Gastroesophageal sphincter (tissue), 4 donors: ENCODE measurements at regions not wholly inside any gene's neighbourhood (a gene's known extent, or its start where the extent isn't known, plus 50 kb on each side); places are given as distances from the start of the nearest gene placed in this dataset.

ENCODE experiments used
- ATAC-seq: fragments of 150-250 bp; one replicate; pipeline ENCODE4 v1.9.1; 2016; ENCODE audit warnings: mild to moderate bottlenecking, moderate library complexity
- H3K27ac ChIP-seq, 4 donors: fragments of 200-600 bp; sonication (generic) in 3 of 4; 1 replicate in 3 of 4; 2 replicates in 1 of 4; pipeline ENCODE4 v1.5.1; 2016 to 2019
- H3K27me3 ChIP-seq: fragments of 200-600 bp; sonication (generic); one replicate; pipeline ENCODE4 v1.5.1; 2019
- H3K36me3 ChIP-seq, 2 donors: fragments of 200-600 bp; sonication (generic); one replicate each; pipeline ENCODE4 v1.5.1; 2019; ENCODE audit warnings: control low read depth in 1 of 2
- H3K4me1 ChIP-seq, 3 donors: fragments of 200-600 bp; sonication (generic); 1 replicate in 2 of 3; 2 replicates in 1 of 3; pipeline ENCODE4 v1.5.1; 2016 to 2019; ENCODE audit warnings: control low read depth in 2 of 3
- H3K4me3 ChIP-seq, 2 donors: fragments of 200-600 bp; sonication (generic); one replicate each; pipeline ENCODE4 v1.5.1; 2019; ENCODE audit warnings: mild to moderate bottlenecking in 1 of 2, moderate library complexity in 1 of 2
- H3K9me3 ChIP-seq, 3 donors: fragments of 200-600 bp; sonication (generic); one replicate each; pipeline ENCODE4 v1.5.1; 2017 to 2019; ENCODE audit warnings: control low read depth in 2 of 3
- EP300 ChIP-seq: sonication (generic); formaldehyde crosslinking; IDR thresholded peaks from one replicate; pipeline ENCODE4 v1.6.1; 2017; ENCODE audit warnings: antibody characterized with exemption, mild to moderate bottlenecking
- POLR2A ChIP-seq, 2 donors: fragments of 450-650 bp; IDR thresholded peaks; one replicate each; pipeline ENCODE4 v1.6.1; 2017; ENCODE audit warnings: antibody characterized with exemption in 2 of 2, mild to moderate bottlenecking in 2 of 2, moderate library complexity in 1 of 2
- POLR2AphosphoS5 ChIP-seq: sonication (generic); formaldehyde crosslinking; IDR thresholded peaks from one replicate; pipeline ENCODE4 v1.6.1; 2017; ENCODE audit warnings: antibody characterized with exemption
- WGBS, 2 donors: methylation state at CpG; one replicate each; pipeline ENCODE4 v1.1.5; 2018; ENCODE audit warnings: low coverage in 1 of 2; 5-methylcytosine and 5-hydroxymethylcytosine counted together
- TF ChIP-seq, protein P1 (sequence below), 4 experiments: fragments of 200-600 bp in 2 of 4; fragments of 450-650 bp in 2 of 4; sonication (generic) in 1 of 4; IDR thresholded peaks; one replicate each; pipeline ENCODE4 v1.5.1; 2017 to 2019; ENCODE audit warnings: antibody characterized with exemption in 4 of 4, mild to moderate bottlenecking in 2 of 4, moderate library complexity in 2 of 4

DNA sequence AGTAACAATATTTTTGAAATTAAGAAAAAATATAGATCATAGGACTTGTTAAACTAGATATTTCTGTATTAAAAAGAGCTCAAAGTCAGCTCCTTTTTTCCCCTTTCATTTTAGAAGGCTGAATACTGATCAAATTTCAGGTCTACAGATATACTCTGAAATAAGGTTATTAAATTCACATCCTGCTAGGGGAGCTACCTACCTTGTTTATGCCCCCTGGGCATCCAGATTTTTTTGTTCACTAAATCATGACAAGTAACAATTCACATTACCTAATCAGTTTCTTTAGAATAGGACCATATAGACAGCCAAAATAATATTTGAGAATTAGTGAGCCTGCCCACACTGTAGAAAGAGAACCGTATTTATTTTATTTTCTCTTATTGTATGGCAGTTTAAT, 276.2 kb downstream of the USP25 start:
- H3K4me1 ChIP-seq, result no peaks in the 10 kb centered on the region
- ATAC-seq, result no peak
- no peak overlapping the region for H3K27ac ChIP-seq
- H3K27me3 ChIP-seq, result no peaks in the 10 kb centered on the region
- no peak overlapping the region for H3K4me3 ChIP-seq
- WGBS, 2 donors, result 89 to 94% methylated on average over 1 of the region's 1 CpG
- no peaks in the 10 kb centered on the region for H3K36me3 ChIP-seq
- TF ChIP-seq POLR2A (IDR thresholded peaks at IDR 0.05), result no peak
- TF ChIP-seq, protein P1, sequence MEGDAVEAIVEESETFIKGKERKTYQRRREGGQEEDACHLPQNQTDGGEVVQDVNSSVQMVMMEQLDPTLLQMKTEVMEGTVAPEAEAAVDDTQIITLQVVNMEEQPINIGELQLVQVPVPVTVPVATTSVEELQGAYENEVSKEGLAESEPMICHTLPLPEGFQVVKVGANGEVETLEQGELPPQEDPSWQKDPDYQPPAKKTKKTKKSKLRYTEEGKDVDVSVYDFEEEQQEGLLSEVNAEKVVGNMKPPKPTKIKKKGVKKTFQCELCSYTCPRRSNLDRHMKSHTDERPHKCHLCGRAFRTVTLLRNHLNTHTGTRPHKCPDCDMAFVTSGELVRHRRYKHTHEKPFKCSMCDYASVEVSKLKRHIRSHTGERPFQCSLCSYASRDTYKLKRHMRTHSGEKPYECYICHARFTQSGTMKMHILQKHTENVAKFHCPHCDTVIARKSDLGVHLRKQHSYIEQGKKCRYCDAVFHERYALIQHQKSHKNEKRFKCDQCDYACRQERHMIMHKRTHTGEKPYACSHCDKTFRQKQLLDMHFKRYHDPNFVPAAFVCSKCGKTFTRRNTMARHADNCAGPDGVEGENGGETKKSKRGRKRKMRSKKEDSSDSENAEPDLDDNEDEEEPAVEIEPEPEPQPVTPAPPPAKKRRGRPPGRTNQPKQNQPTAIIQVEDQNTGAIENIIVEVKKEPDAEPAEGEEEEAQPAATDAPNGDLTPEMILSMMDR (IDR thresholded peaks at IDR 0.05), result no peak
- TF ChIP-seq POLR2AphosphoS5, result no peak
- TF ChIP-seq EP300, result no peak
- H3K9me3 ChIP-seq, result peaks cover 0 to 7% (median 0%) of the 10 kb centered on the region in 3 donors

DNA sequence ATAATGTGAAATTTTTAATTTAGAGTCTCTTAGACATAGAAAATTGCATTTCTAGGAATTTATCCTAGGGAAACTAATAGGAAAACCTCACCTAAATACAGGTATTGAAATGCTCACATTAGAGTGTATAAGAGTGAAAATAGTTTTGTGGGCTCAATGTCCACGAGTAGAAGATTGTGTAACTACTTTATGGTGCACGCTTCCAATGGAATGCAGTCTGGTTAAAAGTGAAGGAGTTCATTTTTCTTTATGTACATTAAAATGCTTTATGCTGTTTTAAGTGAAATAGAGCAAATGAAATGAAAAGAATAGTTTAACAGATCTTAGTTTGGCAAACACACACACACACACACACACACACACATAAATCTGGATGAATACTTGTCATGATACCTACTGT, 278.2 kb downstream of the USP25 start:
- no peak overlapping the region for H3K27ac ChIP-seq
- H3K4me1 ChIP-seq, result no peaks in the 10 kb centered on the region
- WGBS, 2 donors, result 60 to 78% methylated on average over 2 of the region's 2 CpGs
- no peaks in the 10 kb centered on the region for H3K36me3 ChIP-seq
- no peak for ATAC-seq
- peaks cover 0 to 7% (median 0%) of the 10 kb centered on the region in 3 donors for H3K9me3 ChIP-seq
- H3K27me3 ChIP-seq, result no peaks in the 10 kb centered on the region
- TF ChIP-seq POLR2AphosphoS5 (no peak), POLR2A (IDR thresholded peaks at IDR 0.05) (no peak)
- TF ChIP-seq, protein P1 (IDR thresholded peaks at IDR 0.05), result no peak
- no peak overlapping the region for H3K4me3 ChIP-seq

DNA sequence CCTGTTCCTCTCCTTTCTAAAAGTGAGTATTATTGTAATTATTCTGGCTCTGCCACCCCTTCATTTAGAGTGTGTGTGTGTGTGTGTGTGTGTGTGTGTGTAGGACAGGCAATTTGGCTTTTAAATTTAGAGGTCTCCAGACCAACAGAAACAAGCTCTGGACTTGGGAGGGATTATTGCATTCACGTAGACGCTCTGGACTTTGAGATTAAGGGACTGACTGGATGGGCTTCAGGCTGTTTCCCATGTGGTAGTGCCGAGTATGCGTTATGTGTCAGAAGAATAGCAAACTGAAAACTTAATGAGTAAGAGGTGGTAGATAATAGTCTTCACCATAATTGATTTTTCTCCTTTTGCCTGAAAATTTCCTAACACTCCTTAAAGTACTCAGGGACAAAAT, 281.9 kb downstream of the USP25 start:
- H3K36me3 ChIP-seq, result no peaks in the 10 kb centered on the region
- no peak overlapping the region for H3K27ac ChIP-seq
- H3K4me3 ChIP-seq, result no peak overlapping the region
- no peak for ATAC-seq
- H3K27me3 ChIP-seq, result no peaks in the 10 kb centered on the region
- no peaks in the 10 kb centered on the region for H3K4me1 ChIP-seq
- peaks cover 0 to 7% (median 0%) of the 10 kb centered on the region in 3 donors for H3K9me3 ChIP-seq
- WGBS, 2 donors, result 84 to 100% methylated on average over 2 to 4 of the region's 4 CpGs
- no peak for TF ChIP-seq EP300
- no peak for TF ChIP-seq POLR2A (IDR thresholded peaks at IDR 0.05)
- no peak for TF ChIP-seq POLR2AphosphoS5
- TF ChIP-seq, protein P1 (IDR thresholded peaks at IDR 0.05), result no peak

DNA sequence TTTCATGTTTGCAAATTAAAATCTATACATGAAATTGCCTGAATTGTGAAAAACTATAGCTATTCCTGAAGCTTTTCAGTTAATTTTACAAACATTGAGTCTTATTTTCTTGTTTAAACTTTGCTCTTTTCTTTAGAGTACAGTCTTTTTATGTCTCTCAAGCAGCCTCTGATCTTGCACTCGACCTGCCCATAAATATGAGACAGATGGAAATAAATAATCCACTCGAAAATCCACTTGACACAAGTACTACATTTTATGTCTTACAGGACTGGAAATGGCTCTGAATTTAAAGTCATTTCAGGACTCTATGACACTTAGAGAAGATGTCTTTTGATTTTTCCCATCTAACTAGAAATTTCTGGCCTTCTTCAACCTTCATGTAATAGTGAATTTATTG, 283.8 kb downstream of the USP25 start:
- H3K4me3 ChIP-seq, result no peak overlapping the region
- 36 to 46% methylated on average over 2 of the region's 2 CpGs for WGBS, 2 donors

DNA sequence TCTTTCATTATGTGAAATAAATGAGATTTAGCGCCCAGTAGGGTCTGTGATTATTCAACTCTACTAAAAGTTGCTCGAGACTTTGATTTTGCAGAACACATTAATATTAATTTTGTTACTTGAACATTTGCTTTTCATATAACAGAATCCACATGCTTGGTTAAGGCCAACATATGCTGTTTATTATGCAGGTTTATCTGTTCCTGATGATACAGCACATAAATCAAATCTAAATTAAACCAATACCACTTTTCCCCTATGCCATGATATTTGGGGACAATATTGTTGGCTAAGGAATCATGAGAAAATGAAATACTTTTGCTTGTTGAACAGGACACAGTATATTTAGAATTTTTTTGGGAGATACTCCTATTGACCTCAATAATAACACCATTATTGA, 291.1 kb downstream of the USP25 start:
- 95 to 96% methylated on average over 2 of the region's 2 CpGs for WGBS, 2 donors

More for the DNA sequence above, 283.8 kb downstream of the USP25 start:
- Histone ChIP-seq H3K27ac (no peak overlapping the region), H3K27me3 (no peaks in the 10 kb centered on the region), H3K4me1 (no peaks in the 10 kb centered on the region), H3K9me3 (peaks cover 0 to 7% (median 0%) of the 10 kb centered on the region in 3 donors), H3K36me3 (no peaks in the 10 kb centered on the region)
- no peak for ATAC-seq
- TF ChIP-seq, protein P1 (IDR thresholded peaks at IDR 0.05), result no peak
- TF ChIP-seq POLR2AphosphoS5 (no peak), POLR2A (IDR thresholded peaks at IDR 0.05) (no peak), EP300 (no peak)

More for the DNA sequence above, 291.1 kb downstream of the USP25 start:
- Histone ChIP-seq H3K9me3 (no peaks in the 10 kb centered on the region), H3K27ac (no peak overlapping the region), H3K4me1 (no peaks in the 10 kb centered on the region), H3K4me3 (no peak overlapping the region), H3K27me3 (no peaks in the 10 kb centered on the region), H3K36me3 (no peaks in the 10 kb centered on the region)
- no peak for ATAC-seq
- TF ChIP-seq POLR2AphosphoS5 (no peak), EP300 (no peak), POLR2A (IDR thresholded peaks at IDR 0.05) (no peak)
- TF ChIP-seq, protein P1 (IDR thresholded peaks at IDR 0.05), result no peak
